Esophagus muscularis mucosa (tissue), 4 donors: ENCODE measurements at regions not wholly inside any gene's neighbourhood (a gene's known extent, or its start where the extent isn't known, plus 50 kb on each side); places are given as distances from the start of the nearest gene placed in this dataset.
"Not testable (repeated sequence)": the region's sequence is repeated elsewhere in the genome, so short reads cannot be mapped to it uniquely, and the experiment has no call there.

Experiments used
- DNase-seq: peaks from one replicate; pipeline ENCODE4 v3.0.0-alpha.2; 2017; ENCODE audit errors: extremely low spot score
- H3K27ac ChIP-seq, 4 donors: fragments of 200-600 bp; sonication (generic); replicated peaks in 1 of 4; 1 replicate in 3 of 4; 2 replicates in 1 of 4; pipeline ENCODE4 v1.5.1; 2016 to 2019; ENCODE audit warnings: mild to moderate bottlenecking in 1 of 4
- H3K27me3 ChIP-seq, 4 donors: fragments of 200-600 bp; sonication (generic); one replicate each; pipeline versions ENCODE4 v1.5.1 to v1.6.0; 2016 to 2019
- H3K36me3 ChIP-seq, 4 donors: fragments of 200-600 bp; sonication (generic); one replicate each; pipeline ENCODE4 v1.5.1; 2016 to 2019
- H3K4me1 ChIP-seq, 4 donors: fragments of 200-600 bp; sonication (generic); one replicate each; pipeline ENCODE4 v1.5.1; 2016 to 2019
- H3K4me3 ChIP-seq, 4 donors: fragments of 200-600 bp; sonication (generic); 1 replicate in 2 of 4; 2 replicates in 2 of 4; pipeline ENCODE4 v1.5.1; 2016 to 2019; ENCODE audit warnings: mild to moderate bottlenecking in 4 of 4, moderate library complexity in 1 of 4
- H3K9me3 ChIP-seq, 4 donors: fragments of 200-600 bp; sonication (generic); 1 replicate in 3 of 4; 2 replicates in 1 of 4; pipeline ENCODE4 v1.5.1; 2016 to 2019
- EP300 ChIP-seq: sonication (generic); formaldehyde crosslinking; IDR thresholded peaks from one replicate; pipeline ENCODE4 v1.6.1; 2017; ENCODE audit warnings: antibody characterized with exemption
- POLR2A ChIP-seq: fragments of 450-650 bp; IDR thresholded peaks from one replicate; pipeline ENCODE4 v1.6.1; 2017; ENCODE audit warnings: antibody characterized with exemption, moderate library complexity, mild to moderate bottlenecking, low read depth
- POLR2AphosphoS5 ChIP-seq, 2 donors: sonication (generic); formaldehyde crosslinking; IDR thresholded peaks; one replicate each; pipeline ENCODE4 v1.6.1; 2017; ENCODE audit warnings: antibody characterized with exemption in 2 of 2
- WGBS: methylation state at CpG from one replicate; pipeline ENCODE4 v1.1.5; 2018; 5-methylcytosine and 5-hydroxymethylcytosine counted together
- intact Hi-C: fragments of 100-400 bp; cut with DNase I; formaldehyde crosslinking; loops from one replicate; pipeline ENCODE4 v1.15.1; 2023
- TF ChIP-seq, protein P1 (sequence below), 3 experiments: fragments of 200-600 bp in 2 of 3; fragments of 450-650 bp in 1 of 3; sonication (generic) in 2 of 3; IDR thresholded peaks; one replicate each; pipeline ENCODE4 v1.5.1; 2017 to 2019; ENCODE audit warnings: antibody characterized with exemption in 3 of 3, mild to moderate bottlenecking in 2 of 3, moderate library complexity in 1 of 3

DNA sequence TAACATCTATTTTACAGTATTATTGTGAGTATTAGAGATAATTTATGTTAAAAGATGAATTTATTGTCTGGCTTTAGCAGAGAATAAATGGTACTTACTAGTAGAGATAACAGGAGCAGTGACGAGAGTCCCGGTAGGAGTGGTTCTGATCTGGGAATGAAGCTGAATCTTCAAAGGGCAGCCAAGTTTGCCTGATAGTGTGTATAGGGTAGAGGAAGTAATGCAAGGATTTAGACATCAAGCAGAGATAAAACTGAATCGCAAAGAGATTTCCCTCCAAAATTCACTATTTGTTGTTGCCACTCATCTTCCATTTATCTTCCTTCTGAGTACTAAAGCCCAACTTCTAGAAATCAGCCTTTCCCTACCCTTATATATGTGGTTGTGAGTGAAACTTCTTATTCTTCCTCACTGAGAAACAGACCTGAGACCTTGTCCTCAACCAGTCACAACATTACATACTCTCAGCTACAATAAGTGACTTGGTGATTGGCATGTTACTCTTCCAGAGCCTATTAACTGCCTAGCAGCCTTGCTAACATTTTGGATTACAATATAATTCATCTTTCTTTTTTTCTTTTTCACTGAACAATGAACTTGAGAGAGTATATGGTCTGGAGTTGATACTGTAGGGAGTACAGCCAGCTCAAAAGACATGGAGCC lies 692.7 kb upstream of the ZNF385D start:
- TF ChIP-seq POLR2AphosphoS5 (IDR thresholded peaks at IDR 0.05), result no peak
- TF ChIP-seq POLR2A, result no peak
- TF ChIP-seq EP300, result no peak
- TF ChIP-seq, protein P1, sequence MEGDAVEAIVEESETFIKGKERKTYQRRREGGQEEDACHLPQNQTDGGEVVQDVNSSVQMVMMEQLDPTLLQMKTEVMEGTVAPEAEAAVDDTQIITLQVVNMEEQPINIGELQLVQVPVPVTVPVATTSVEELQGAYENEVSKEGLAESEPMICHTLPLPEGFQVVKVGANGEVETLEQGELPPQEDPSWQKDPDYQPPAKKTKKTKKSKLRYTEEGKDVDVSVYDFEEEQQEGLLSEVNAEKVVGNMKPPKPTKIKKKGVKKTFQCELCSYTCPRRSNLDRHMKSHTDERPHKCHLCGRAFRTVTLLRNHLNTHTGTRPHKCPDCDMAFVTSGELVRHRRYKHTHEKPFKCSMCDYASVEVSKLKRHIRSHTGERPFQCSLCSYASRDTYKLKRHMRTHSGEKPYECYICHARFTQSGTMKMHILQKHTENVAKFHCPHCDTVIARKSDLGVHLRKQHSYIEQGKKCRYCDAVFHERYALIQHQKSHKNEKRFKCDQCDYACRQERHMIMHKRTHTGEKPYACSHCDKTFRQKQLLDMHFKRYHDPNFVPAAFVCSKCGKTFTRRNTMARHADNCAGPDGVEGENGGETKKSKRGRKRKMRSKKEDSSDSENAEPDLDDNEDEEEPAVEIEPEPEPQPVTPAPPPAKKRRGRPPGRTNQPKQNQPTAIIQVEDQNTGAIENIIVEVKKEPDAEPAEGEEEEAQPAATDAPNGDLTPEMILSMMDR (IDR thresholded peaks at IDR 0.05), result no peak
- DNase-seq, result no peak
- Histone ChIP-seq H3K27ac (no peak overlapping the region), H3K4me3 (no peak overlapping the region), H3K36me3 (no peaks in the 10 kb centered on the region), H3K27me3 (no peaks in the 10 kb centered on the region), H3K9me3 (no peaks in the 10 kb centered on the region), H3K4me1 (no peaks in the 10 kb centered on the region)
- WGBS, result 88% methylated on average over 3 of the region's 3 CpGs
- intact Hi-C loops, result no loop called here

GRCh38 chr3:22445336-22445735 lies 694.3 kb upstream of the ZNF385D start:
- H3K9me3 ChIP-seq, intact Hi-C loops, DNase-seq, H3K27me3 ChIP-seq, H3K4me3 ChIP-seq, H3K27ac ChIP-seq, H3K36me3 ChIP-seq, H3K4me1 ChIP-seq: not testable (repeated sequence)
- 88% methylated on average over 2 of the region's 2 CpGs for WGBS

DNA sequence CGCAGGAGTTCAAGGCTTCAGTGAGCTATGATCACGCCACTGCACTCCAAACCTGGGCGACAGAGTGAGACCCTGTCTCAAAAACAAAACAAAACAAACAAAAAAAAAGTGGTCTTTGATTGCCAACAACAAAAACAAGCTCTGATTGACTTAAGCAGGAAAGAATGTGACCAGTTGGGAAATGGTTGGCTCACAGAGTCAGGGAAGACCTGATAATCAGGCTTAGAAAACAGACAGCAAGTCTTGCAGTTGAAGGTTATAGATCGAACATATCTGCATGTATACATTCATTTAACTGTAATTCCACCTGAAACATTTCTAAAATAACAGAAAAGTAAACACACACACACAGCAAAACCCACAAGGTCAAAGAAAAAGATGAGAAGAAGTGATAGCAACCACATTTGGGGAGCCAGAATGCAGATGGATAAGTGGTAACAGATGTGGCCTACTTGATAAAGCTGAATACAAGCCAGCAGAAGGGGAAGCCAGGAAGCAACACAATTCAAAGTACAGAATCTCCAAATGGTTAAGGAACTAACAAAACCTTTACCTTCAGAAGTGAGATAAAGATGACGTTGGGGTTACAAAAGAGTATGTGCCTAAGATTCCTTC lies 699.9 kb upstream of the ZNF385D start:
- Histone ChIP-seq H3K27me3 (no peaks in the 10 kb centered on the region), H3K36me3 (no peaks in the 10 kb centered on the region), H3K4me1 (no peaks in the 10 kb centered on the region), H3K27ac (no peak overlapping the region), H3K4me3 (no peak overlapping the region), H3K9me3 (no peaks in the 10 kb centered on the region)
- 75% methylated on average over 5 of the region's 5 CpGs for WGBS
- intact Hi-C loops, result no loop called here
- DNase-seq, result no peak
- TF ChIP-seq POLR2AphosphoS5 (IDR thresholded peaks at IDR 0.05) (no peak), EP300 (no peak), POLR2A (no peak)
- TF ChIP-seq, protein P1 (IDR thresholded peaks at IDR 0.05), result no peak

DNA sequence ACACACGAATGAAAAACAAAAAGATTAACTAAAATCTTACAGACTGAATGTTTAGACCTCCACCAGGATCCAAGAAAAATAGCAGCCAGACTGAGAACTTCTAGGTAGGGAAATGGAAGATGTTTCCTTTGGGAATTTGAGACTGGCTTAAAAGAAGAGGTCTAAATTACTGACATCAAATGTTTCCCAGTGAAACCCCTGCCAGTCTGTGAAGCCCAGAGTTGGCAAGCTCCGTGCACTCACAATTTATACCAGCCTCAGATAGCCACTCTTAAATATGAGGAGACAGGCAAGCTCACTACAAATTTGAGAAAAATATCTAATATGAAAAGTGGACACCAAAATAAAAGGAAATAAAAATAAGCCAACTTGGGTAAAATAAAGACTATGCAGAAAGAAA lies 700.5 kb upstream of the ZNF385D start:
- no peaks in the 10 kb centered on the region for H3K36me3 ChIP-seq
- intact Hi-C loops, result no loop called here
- TF ChIP-seq EP300, result no peak
- TF ChIP-seq, protein P1 (IDR thresholded peaks at IDR 0.05), result no peak
- TF ChIP-seq POLR2A, result no peak
- TF ChIP-seq POLR2AphosphoS5 (IDR thresholded peaks at IDR 0.05), result no peak
- no peak overlapping the region for H3K4me3 ChIP-seq
- H3K9me3 ChIP-seq, result no peaks in the 10 kb centered on the region
- DNase-seq, result no peak
- no peaks in the 10 kb centered on the region for H3K4me1 ChIP-seq
- 57% methylated on average over 2 of the region's 2 CpGs for WGBS
- H3K27me3 ChIP-seq, result no peaks in the 10 kb centered on the region
- H3K27ac ChIP-seq, result no peak overlapping the region

GRCh38 chr3:22453906-22454535 lies 703.0 kb upstream of the ZNF385D start:
- no peaks in the 10 kb centered on the region for H3K27me3 ChIP-seq
- H3K27ac ChIP-seq, result no peak overlapping the region
- no peaks in the 10 kb centered on the region for H3K9me3 ChIP-seq
- no peaks in the 10 kb centered on the region for H3K36me3 ChIP-seq
- no peak for DNase-seq
- intact Hi-C loops, result no loop called here
- TF ChIP-seq, protein P1 (IDR thresholded peaks at IDR 0.05), result no peak
- TF ChIP-seq POLR2A (no peak), POLR2AphosphoS5 (IDR thresholded peaks at IDR 0.05) (no peak), EP300 (no peak)
- no peak overlapping the region for H3K4me3 ChIP-seq
- no peaks in the 10 kb centered on the region for H3K4me1 ChIP-seq
- 59% methylated on average over 1 of the region's 1 CpG for WGBS
